Mucosa of descending colon (tissue), 3 donors: ENCODE measurements at regions not wholly inside any gene's neighbourhood (a gene's known extent, or its start where the extent isn't known, plus 50 kb on each side); places are given as distances from the start of the nearest gene placed in this dataset.

Source experiments
- ATAC-seq: fragments of 200-7000 bp; cut with Tn5 transposase; one replicate; pipeline ENCODE4 v1.9.1; 2020; ENCODE audit warnings: mild to moderate bottlenecking, moderate library complexity
- DNase-seq, 3 donors: peaks; one replicate each; pipeline ENCODE4 v3.0.0-alpha.2; 2020
- H3K36me3 ChIP-seq: fragments of 200-600 bp; one replicate; pipeline ENCODE4 v1.8.0; 2021; ENCODE audit warnings: low read depth, mild to moderate bottlenecking
- H3K4me1 ChIP-seq: fragments of 200-600 bp; one replicate; pipeline ENCODE4 v1.8.0; 2021; ENCODE audit warnings: low read depth, mild to moderate bottlenecking
- H3K4me3 ChIP-seq: fragments of 200-600 bp; one replicate; pipeline ENCODE4 v1.8.0; 2021; ENCODE audit warnings: mild to moderate bottlenecking
- H3K9me3 ChIP-seq: fragments of 200-600 bp; one replicate; pipeline ENCODE4 v1.8.0; 2021; ENCODE audit warnings: mild to moderate bottlenecking
- CTCF ChIP-seq: fragments of 200-600 bp; IDR thresholded peaks from one replicate; pipeline ENCODE4 v1.8.0; 2022; ENCODE audit warnings: antibody characterized with exemption, mild to moderate bottlenecking
- intact Hi-C, 2 donors: fragments of 100-400 bp; cut with DNase I in 1 of 2; cut with micrococcal nuclease in 1 of 2; formaldehyde crosslinking; loops; one replicate each; pipeline versions ENCODE4 v1.11.0 to v1.11.1; 2022; cut with DNase I, micrococcal nuclease
- donor health status: DM: no; HTN: no; CAD: no; lungs with moderate emphysema.
- donor health status: DM: no; HTN: no; CAD: no.
- donor health status: DM: no; HTN: yes; CAD: no.

GRCh38 chr5:30908356-30908755 lies 285.1 kb upstream of the CDH6 start:
- TF ChIP-seq CTCF, result no peak
- no peak for ATAC-seq

GRCh38 chr5:30900367-30900766 lies 293.1 kb upstream of the CDH6 start:
- Histone ChIP-seq H3K4me3 (no peak overlapping the region), H3K4me1 (no peaks in the 10 kb centered on the region), H3K36me3 (no peaks in the 10 kb centered on the region), H3K9me3 (no peaks in the 10 kb centered on the region)
- ATAC-seq, result no peak
- no peak for TF ChIP-seq CTCF
- no peak for DNase-seq
- intact Hi-C loops, result no loop called here

More at GRCh38 chr5:30908356-30908755, 285.1 kb upstream of the CDH6 start:
- no peak for DNase-seq
- Histone ChIP-seq H3K36me3 (no peaks in the 10 kb centered on the region), H3K9me3 (no peaks in the 10 kb centered on the region), H3K4me3 (no peak overlapping the region), H3K4me1 (no peaks in the 10 kb centered on the region)
- intact Hi-C loops, result no loop called here

- no peak for TF ChIP-seq CTCF
- Histone ChIP-seq H3K4me3 (no peak overlapping the region), H3K9me3 (no peaks in the 10 kb centered on the region), H3K4me1 (no peaks in the 10 kb centered on the region), H3K36me3 (no peaks in the 10 kb centered on the region)
- DNase-seq (no peak), ATAC-seq (no peak)
- intact Hi-C loops, result no loop called here
Observed at GRCh38 chr5:30894811-30895210, 298.7 kb upstream of the CDH6 start.

- intact Hi-C loops, result no loop called here
- ATAC-seq (no peak), DNase-seq (no peak)
- no peak for TF ChIP-seq CTCF
- Histone ChIP-seq H3K4me3 (no peak overlapping the region), H3K4me1 (no peaks in the 10 kb centered on the region), H3K36me3 (no peaks in the 10 kb centered on the region), H3K9me3 (no peaks in the 10 kb centered on the region)
Observed at GRCh38 chr5:30891660-30892059, 301.8 kb upstream of the CDH6 start.

GRCh38 chr5:30890377-30890776 lies 303.1 kb upstream of the CDH6 start:
- intact Hi-C loops, result no loop called here
- no peaks in the 10 kb centered on the region for H3K4me1 ChIP-seq
- H3K4me3 ChIP-seq, result no peak overlapping the region
- H3K9me3 ChIP-seq, result no peaks in the 10 kb centered on the region
- H3K36me3 ChIP-seq, result no peaks in the 10 kb centered on the region
- ATAC-seq (no peak), DNase-seq (no peak)
- no peak for TF ChIP-seq CTCF

- no peak for ATAC-seq
- intact Hi-C loops, result no loop called here
- H3K4me3 ChIP-seq, result no peak overlapping the region
Observed at GRCh38 chr5:30880514-30880913, 313.0 kb upstream of the CDH6 start.

More at GRCh38 chr5:30880514-30880913, 313.0 kb upstream of the CDH6 start:
- DNase-seq, result no peak
- no peak for TF ChIP-seq CTCF
- Histone ChIP-seq H3K36me3 (no peaks in the 10 kb centered on the region), H3K4me1 (no peaks in the 10 kb centered on the region), H3K9me3 (no peaks in the 10 kb centered on the region)
